HG02885 (cell line): ENCODE measurements at regions not wholly inside any gene's neighbourhood (a gene's known extent, or its start where the extent isn't known, plus 50 kb on each side); places are given as distances from the start of the nearest gene placed in this dataset.
"Not testable (repeated sequence)": the region's sequence is repeated elsewhere in the genome, so short reads cannot be mapped to it uniquely, and the experiment has no call there.

Source experiments
- ATAC-seq: cut with Tn5 transposase; IDR thresholded peaks from one replicate; pipeline ENCODE4 v1.9.1; 2021; ENCODE audit warnings: mild to moderate bottlenecking; ENCODE audit not compliant: unreplicated experiment, poor library complexity

- no peak for ATAC-seq
Measured at GRCh38 chr5:102660111-102660510, 95.0 kb upstream of the PAM start.

GRCh38 chr5:102663749-102664530 is 91.2 kb upstream of the PAM start:
- ATAC-seq = no peak

- ATAC-seq = no peak
Measured at GRCh38 chr5:102664616-102665335, 90.3 kb upstream of the PAM start.

- no peak for ATAC-seq
Measured at GRCh38 chr5:102666164-102666946, 88.8 kb upstream of the PAM start.

GRCh38 chr5:102668220-102668932 is 86.7 kb upstream of the PAM start:
- ATAC-seq = no peak

- ATAC-seq = peak; percentile 56
Measured at GRCh38 chr5:102670224-102670836, 84.8 kb upstream of the PAM start.

- ATAC-seq = not testable (repeated sequence)
Measured at GRCh38 chr5:102671033-102671734, 83.9 kb upstream of the PAM start.

GRCh38 chr5:102678267-102679058 is 76.6 kb upstream of the PAM start:
- no peak for ATAC-seq

GRCh38 chr5:102681403-102681983 is 73.6 kb upstream of the PAM start:
- peak; percentile 97 for ATAC-seq

GRCh38 chr5:102682101-102682647 is 72.9 kb upstream of the PAM start:
- no peak for ATAC-seq

GRCh38 chr5:102688076-102688475 is 67.0 kb upstream of the PAM start:
- ATAC-seq = not testable (repeated sequence)

GRCh38 chr5:102688581-102689342 is 66.3 kb upstream of the PAM start:
- not testable (repeated sequence) for ATAC-seq

- ATAC-seq = no peak
Measured at GRCh38 chr5:102690910-102691309, 64.2 kb upstream of the PAM start.

GRCh38 chr5:102691434-102691833 is 63.7 kb upstream of the PAM start:
- no peak for ATAC-seq

- no peak for ATAC-seq
Measured at GRCh38 chr5:102700120-102700831, 54.8 kb upstream of the PAM start.

- ATAC-seq = no peak
Measured at GRCh38 chr5:102700916-102701315, 54.2 kb upstream of the PAM start.

GRCh38 chr5:102701748-102702147 is 53.4 kb upstream of the PAM start:
- no peak for ATAC-seq
